ENCODE measurements at regions not wholly inside any gene's neighbourhood (a gene's known extent, or its start where the extent isn't known, plus 50 kb on each side); places are given as distances from the start of the nearest gene placed in this dataset.

DNA sequence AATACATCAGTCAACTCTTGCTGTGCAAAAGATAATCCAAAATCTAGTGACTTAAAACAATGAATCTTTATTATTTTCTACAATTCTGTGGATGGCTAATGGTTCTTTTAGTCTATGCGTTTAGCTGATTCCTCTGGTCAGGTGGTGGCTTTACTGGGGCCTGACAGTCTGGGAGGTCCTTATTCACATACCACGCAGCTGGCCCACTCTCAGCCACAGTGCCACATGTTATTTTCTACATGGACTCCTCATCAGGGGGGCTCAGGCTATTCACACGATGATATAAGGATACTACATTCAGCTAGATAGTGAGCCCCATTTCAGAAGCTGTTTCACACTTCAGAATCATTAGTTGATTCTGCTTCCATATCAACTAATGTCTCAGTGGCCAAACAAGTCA, 287.5 kb upstream of the MGAT4C start:
- no peaks in the 10 kb centered on the region for H3K36me3 Mint-ChIP-seq (ENCODE audit: low read depth, unreplicated experiment)
- H3K27me3 Mint-ChIP-seq (ENCODE audit: unreplicated experiment), result no peaks in the 10 kb centered on the region
- no peak overlapping the region for H3K4me3 Mint-ChIP-seq (ENCODE audit: unreplicated experiment)
- no peak overlapping the region for H3K27ac Mint-ChIP-seq (ENCODE audit: unreplicated experiment)
- TF ChIP-seq, protein P1, sequence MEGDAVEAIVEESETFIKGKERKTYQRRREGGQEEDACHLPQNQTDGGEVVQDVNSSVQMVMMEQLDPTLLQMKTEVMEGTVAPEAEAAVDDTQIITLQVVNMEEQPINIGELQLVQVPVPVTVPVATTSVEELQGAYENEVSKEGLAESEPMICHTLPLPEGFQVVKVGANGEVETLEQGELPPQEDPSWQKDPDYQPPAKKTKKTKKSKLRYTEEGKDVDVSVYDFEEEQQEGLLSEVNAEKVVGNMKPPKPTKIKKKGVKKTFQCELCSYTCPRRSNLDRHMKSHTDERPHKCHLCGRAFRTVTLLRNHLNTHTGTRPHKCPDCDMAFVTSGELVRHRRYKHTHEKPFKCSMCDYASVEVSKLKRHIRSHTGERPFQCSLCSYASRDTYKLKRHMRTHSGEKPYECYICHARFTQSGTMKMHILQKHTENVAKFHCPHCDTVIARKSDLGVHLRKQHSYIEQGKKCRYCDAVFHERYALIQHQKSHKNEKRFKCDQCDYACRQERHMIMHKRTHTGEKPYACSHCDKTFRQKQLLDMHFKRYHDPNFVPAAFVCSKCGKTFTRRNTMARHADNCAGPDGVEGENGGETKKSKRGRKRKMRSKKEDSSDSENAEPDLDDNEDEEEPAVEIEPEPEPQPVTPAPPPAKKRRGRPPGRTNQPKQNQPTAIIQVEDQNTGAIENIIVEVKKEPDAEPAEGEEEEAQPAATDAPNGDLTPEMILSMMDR (IDR thresholded peaks at IDR 0.05; ENCODE audit: unreplicated experiment), result no peak
- DNase-seq (ENCODE audit: low spot score), result no peak
- H3K9me3 Mint-ChIP-seq (ENCODE audit: unreplicated experiment), result no peaks in the 10 kb centered on the region
- no peaks in the 10 kb centered on the region for H3K4me1 Mint-ChIP-seq (ENCODE audit: unreplicated experiment)

DNA sequence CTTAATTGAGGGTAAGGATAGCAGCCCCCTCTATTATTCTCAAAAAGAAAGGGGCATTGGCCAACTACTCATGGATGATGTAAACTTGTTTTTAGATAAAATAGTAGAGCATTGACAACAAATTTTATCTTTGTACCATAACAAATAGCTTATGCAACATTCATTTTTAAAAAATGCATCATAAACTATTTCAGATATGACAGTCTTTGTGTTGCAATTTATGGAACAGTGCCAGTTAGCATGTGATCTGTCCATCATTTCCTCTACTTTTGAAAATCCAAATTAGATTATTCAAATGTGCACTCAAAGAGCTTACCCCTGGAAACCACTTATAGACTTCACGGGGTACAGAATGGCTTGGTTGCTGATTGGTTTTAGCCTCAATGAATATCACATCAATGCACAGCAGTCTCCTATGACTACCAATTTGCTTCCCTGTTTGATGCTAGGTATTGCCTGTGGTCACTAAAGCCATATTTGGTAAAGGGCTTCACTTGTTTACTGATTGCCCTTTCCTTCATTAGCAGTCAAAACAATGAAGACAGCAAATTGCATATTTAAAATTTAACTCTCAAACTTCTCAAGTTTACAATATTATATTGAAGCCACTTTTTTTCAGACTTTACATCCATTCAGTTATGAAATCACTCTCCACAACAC, 274.9 kb upstream of the MGAT4C start:
- DNase-seq (ENCODE audit: low spot score), result no peak
- no peak overlapping the region for H3K4me3 Mint-ChIP-seq (ENCODE audit: unreplicated experiment)
- H3K4me1 Mint-ChIP-seq (ENCODE audit: unreplicated experiment), result no peaks in the 10 kb centered on the region
- H3K27ac Mint-ChIP-seq (ENCODE audit: unreplicated experiment), result no peak overlapping the region
- TF ChIP-seq, protein P1 (IDR thresholded peaks at IDR 0.05; ENCODE audit: unreplicated experiment), result no peak
- H3K27me3 Mint-ChIP-seq (ENCODE audit: unreplicated experiment), result no peaks in the 10 kb centered on the region
- H3K9me3 Mint-ChIP-seq (ENCODE audit: unreplicated experiment), result no peaks in the 10 kb centered on the region
- peaks cover 4% of the 10 kb centered on the region for H3K36me3 Mint-ChIP-seq (ENCODE audit: low read depth, unreplicated experiment)

DNA sequence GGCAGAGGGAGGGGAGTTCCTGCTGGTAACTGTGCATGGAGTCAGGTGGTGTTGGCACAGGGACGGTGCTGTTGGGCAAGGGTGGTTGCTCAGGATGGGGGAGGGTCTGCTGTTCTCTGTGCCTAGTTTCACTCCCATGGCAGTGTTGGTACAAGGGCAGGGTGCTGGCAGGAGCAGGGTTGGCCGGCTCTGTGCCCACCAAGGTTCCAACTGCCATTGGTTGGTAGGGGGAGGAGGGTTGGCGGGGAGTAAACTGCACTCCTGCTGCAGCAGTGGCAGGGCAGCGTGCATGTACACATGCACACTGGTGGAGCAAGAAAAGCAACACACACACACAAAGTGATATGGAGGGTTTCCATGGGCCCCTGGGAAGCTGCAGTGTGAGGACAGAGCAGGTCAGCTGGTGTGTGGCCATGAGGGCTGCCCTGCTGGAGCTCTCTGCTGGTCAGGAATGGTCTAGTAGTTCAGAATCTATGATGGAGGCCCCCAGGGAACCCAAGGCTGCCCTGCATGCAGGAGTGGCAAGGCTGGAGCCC, 269.9 kb upstream of the MGAT4C start:
- TF ChIP-seq, protein P1 (IDR thresholded peaks at IDR 0.05; ENCODE audit: unreplicated experiment), result no peak
- Mint-ChIP-seq H3K27me3 (ENCODE audit: unreplicated experiment) (no peaks in the 10 kb centered on the region), H3K27ac (ENCODE audit: unreplicated experiment) (no peak overlapping the region), H3K36me3 (ENCODE audit: low read depth, unreplicated experiment) (peaks cover 4% of the 10 kb centered on the region), H3K4me3 (ENCODE audit: unreplicated experiment) (no peak overlapping the region), H3K9me3 (ENCODE audit: unreplicated experiment) (no peaks in the 10 kb centered on the region), H3K4me1 (ENCODE audit: unreplicated experiment) (no peaks in the 10 kb centered on the region)
- no peak for DNase-seq (ENCODE audit: low spot score)

DNA sequence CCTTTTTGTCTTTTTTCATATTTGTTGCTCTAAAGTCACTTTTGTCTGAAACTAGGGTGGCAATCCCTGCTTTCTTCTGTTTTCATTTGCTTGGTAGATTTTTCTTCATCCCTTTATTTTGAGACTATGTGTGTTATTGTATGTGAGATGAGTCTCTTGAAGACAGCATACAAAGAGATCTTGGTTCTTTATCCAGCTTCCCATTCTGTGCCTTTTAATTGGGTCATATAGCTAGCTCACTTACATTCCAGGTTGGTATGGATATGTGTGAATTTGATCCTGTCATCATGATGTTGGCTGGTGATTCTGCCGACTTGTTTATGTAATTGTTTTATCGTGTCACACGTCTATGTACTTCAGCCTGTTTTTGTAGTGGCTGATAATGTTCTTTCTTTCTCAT, 267.7 kb upstream of the MGAT4C start:
- no peak overlapping the region for H3K4me3 Mint-ChIP-seq (ENCODE audit: unreplicated experiment)
- no peaks in the 10 kb centered on the region for H3K27me3 Mint-ChIP-seq (ENCODE audit: unreplicated experiment)
- no peaks in the 10 kb centered on the region for H3K4me1 Mint-ChIP-seq (ENCODE audit: unreplicated experiment)
- peaks cover 4% of the 10 kb centered on the region for H3K36me3 Mint-ChIP-seq (ENCODE audit: low read depth, unreplicated experiment)
- no peaks in the 10 kb centered on the region for H3K9me3 Mint-ChIP-seq (ENCODE audit: unreplicated experiment)
- DNase-seq (ENCODE audit: low spot score), result no peak
- H3K27ac Mint-ChIP-seq (ENCODE audit: unreplicated experiment), result no peak overlapping the region
- TF ChIP-seq, protein P1 (IDR thresholded peaks at IDR 0.05; ENCODE audit: unreplicated experiment), result no peak

DNA sequence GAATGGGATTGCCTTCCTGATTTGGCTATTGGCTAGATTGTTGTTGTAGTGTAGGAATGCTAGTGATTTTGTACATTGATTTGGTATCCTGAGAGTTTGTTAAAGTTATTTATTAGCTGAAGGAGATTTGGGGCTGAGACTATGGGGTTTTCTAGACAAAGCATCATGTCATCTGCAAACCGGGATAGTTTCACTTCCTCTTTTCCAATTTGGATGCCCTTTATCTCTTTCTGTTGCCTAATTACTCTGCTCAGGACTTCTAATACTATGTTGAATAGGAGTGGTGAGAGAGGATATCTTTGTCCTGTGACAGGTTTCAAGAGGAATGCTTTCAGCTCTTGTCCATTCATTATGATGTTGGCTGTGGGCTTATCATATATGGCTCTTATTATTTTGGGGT, 265.7 kb upstream of the MGAT4C start:
- TF ChIP-seq, protein P1 (IDR thresholded peaks at IDR 0.05; ENCODE audit: unreplicated experiment), result no peak
- H3K36me3 Mint-ChIP-seq (ENCODE audit: low read depth, unreplicated experiment), result peaks cover under 1% of the 10 kb centered on the region
- H3K4me3 Mint-ChIP-seq (ENCODE audit: unreplicated experiment), result no peak overlapping the region
- DNase-seq (ENCODE audit: low spot score), result no peak
- H3K4me1 Mint-ChIP-seq (ENCODE audit: unreplicated experiment), result no peaks in the 10 kb centered on the region
- no peaks in the 10 kb centered on the region for H3K9me3 Mint-ChIP-seq (ENCODE audit: unreplicated experiment)
- H3K27me3 Mint-ChIP-seq (ENCODE audit: unreplicated experiment), result peaks cover 1% of the 10 kb centered on the region
- no peak overlapping the region for H3K27ac Mint-ChIP-seq (ENCODE audit: unreplicated experiment)
